ENCODE measurements at regions not wholly inside any gene's neighbourhood (a gene's known extent, or its start where the extent isn't known, plus 50 kb on each side); places are given as distances from the start of the nearest gene placed in this dataset.

DNA sequence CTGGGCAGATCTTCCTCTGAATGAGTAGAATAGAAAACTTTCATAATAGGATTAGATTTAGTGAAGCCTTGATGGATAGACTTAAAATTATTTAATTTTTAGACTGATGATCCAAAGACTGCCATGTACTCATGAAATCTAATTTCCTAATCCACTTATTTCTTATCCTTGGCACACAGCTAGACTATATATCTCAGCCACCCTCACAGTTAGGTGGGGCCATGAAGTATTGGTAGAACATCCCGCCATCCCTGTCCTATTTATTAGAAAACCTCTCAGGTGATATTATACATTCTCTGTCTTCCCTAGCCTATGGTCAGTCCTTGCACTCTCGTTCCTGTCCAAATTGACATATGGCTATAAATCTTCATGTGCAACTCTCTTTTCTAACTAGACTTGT lies 110.9 kb downstream of the FAM170A start:
- no peaks in the 10 kb centered on the region for H3K4me1 ChIP-seq
- DNase-seq, result no peak
- no peak for TF ChIP-seq POLR2AphosphoS5 (IDR thresholded peaks at IDR 0.05)
- TF ChIP-seq EP300 (IDR thresholded peaks at IDR 0.05), result no peak
- TF ChIP-seq, protein P1, sequence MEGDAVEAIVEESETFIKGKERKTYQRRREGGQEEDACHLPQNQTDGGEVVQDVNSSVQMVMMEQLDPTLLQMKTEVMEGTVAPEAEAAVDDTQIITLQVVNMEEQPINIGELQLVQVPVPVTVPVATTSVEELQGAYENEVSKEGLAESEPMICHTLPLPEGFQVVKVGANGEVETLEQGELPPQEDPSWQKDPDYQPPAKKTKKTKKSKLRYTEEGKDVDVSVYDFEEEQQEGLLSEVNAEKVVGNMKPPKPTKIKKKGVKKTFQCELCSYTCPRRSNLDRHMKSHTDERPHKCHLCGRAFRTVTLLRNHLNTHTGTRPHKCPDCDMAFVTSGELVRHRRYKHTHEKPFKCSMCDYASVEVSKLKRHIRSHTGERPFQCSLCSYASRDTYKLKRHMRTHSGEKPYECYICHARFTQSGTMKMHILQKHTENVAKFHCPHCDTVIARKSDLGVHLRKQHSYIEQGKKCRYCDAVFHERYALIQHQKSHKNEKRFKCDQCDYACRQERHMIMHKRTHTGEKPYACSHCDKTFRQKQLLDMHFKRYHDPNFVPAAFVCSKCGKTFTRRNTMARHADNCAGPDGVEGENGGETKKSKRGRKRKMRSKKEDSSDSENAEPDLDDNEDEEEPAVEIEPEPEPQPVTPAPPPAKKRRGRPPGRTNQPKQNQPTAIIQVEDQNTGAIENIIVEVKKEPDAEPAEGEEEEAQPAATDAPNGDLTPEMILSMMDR (IDR thresholded peaks at IDR 0.05), result no peak
- TF ChIP-seq POLR2A (IDR thresholded peaks at IDR 0.05), result no peak
- WGBS, 2 donors, result 77 to 84% methylated on average over 2 of the region's 2 CpGs
- H3K36me3 ChIP-seq, result no peaks in the 10 kb centered on the region
- H3K27ac ChIP-seq, result no peak overlapping the region
- intact Hi-C loops (cut with DNase I), result no loop called here
- H3K9me3 ChIP-seq, result no peaks in the 10 kb centered on the region
- no peak overlapping the region for H3K4me3 ChIP-seq
- no peaks in the 10 kb centered on the region for H3K27me3 ChIP-seq

DNA sequence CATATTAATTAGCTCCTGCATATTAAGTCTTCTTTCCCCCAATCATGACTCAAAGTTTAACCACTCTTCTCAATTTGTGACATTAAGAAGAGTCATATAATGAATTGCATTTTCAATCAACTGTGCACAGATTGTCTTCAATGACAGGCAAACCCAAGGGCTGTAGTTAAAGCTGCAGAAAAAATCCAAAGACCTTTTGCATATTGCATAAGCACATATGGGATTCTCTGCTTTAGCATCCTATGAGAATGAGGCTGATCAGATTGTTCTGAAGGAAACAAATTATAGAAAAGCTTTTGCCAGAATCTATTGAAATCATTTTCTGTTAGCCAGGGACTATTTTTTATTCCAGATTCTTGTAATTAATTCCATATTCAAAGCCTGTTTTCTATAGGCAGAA lies 112.3 kb downstream of the FAM170A start:
- TF ChIP-seq, protein P1 (IDR thresholded peaks at IDR 0.05), result no peak
- TF ChIP-seq POLR2AphosphoS5 (IDR thresholded peaks at IDR 0.05), result no peak
- TF ChIP-seq POLR2A (IDR thresholded peaks at IDR 0.05), result no peak
- no peak for TF ChIP-seq EP300 (IDR thresholded peaks at IDR 0.05)
- Histone ChIP-seq H3K9me3 (no peaks in the 10 kb centered on the region), H3K4me3 (no peak overlapping the region), H3K36me3 (no peaks in the 10 kb centered on the region), H3K27ac (no peak overlapping the region), H3K27me3 (no peaks in the 10 kb centered on the region), H3K4me1 (no peaks in the 10 kb centered on the region)
- DNase-seq, result no peak
- intact Hi-C loops (cut with DNase I), result no loop called here

DNA sequence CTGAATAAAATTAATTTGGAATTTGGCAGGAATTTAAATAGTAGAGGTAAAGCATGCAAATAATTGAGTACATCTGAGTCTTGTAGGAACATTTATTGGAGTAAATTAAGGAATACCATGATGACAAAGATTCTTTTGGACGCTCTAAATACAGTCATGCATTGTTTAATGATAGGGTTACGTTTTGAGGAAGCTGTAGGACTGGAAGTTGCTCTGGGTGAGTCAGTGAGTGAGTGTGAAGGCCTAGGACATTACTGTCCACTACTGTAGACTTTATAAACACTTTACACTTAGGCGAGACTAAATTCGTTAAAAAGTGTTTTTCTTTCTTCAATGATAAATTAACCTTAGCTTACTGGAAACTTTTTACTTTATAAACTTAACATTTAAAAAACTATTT lies 113.0 kb downstream of the FAM170A start:
- no peaks in the 10 kb centered on the region for H3K9me3 ChIP-seq
- no peaks in the 10 kb centered on the region for H3K27me3 ChIP-seq
- WGBS, 2 donors, result 75 to 76% methylated on average over 4 of the region's 4 CpGs
- no peak overlapping the region for H3K4me3 ChIP-seq
- H3K4me1 ChIP-seq, result no peaks in the 10 kb centered on the region
- DNase-seq, result no peak
- no peaks in the 10 kb centered on the region for H3K36me3 ChIP-seq
- no peak for TF ChIP-seq EP300 (IDR thresholded peaks at IDR 0.05)
- no peak for TF ChIP-seq POLR2A (IDR thresholded peaks at IDR 0.05)
- TF ChIP-seq, protein P1 (IDR thresholded peaks at IDR 0.05), result no peak
- TF ChIP-seq POLR2AphosphoS5 (IDR thresholded peaks at IDR 0.05), result no peak
- H3K27ac ChIP-seq, result no peak overlapping the region
- intact Hi-C loops (cut with DNase I), result no loop called here

DNA sequence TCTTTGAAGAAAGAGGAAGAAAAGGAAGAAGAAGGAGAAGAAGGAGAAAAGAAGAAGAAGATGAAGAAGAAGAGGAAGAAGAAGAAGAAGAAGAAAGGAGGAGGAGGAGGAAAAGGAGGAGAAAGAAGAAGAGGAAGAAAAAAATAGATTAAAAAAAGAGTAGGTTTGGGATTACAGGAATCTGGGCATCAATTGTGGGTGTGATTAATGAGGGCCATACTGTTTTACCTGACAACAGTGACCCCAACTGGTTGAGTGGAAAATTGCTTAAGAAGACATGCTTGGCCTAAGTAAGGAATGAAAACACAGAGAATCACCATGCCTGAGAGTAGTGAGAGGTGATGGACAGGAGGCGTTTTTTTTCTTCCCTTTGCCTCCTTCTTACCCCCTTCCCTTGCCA lies 114.6 kb downstream of the FAM170A start:
- no peaks in the 10 kb centered on the region for H3K4me1 ChIP-seq
- 22 to 29% methylated on average over 1 of the region's 1 CpG for WGBS, 2 donors
- TF ChIP-seq, protein P1 (IDR thresholded peaks at IDR 0.05), result no peak
- TF ChIP-seq EP300 (IDR thresholded peaks at IDR 0.05) (no peak), POLR2AphosphoS5 (IDR thresholded peaks at IDR 0.05) (no peak), POLR2A (IDR thresholded peaks at IDR 0.05) (no peak)
- intact Hi-C loops (cut with DNase I), result no loop called here
- no peaks in the 10 kb centered on the region for H3K27me3 ChIP-seq
- no peaks in the 10 kb centered on the region for H3K9me3 ChIP-seq
- no peak overlapping the region for H3K27ac ChIP-seq
- no peak overlapping the region for H3K4me3 ChIP-seq
- DNase-seq, result no peak
- no peaks in the 10 kb centered on the region for H3K36me3 ChIP-seq

DNA sequence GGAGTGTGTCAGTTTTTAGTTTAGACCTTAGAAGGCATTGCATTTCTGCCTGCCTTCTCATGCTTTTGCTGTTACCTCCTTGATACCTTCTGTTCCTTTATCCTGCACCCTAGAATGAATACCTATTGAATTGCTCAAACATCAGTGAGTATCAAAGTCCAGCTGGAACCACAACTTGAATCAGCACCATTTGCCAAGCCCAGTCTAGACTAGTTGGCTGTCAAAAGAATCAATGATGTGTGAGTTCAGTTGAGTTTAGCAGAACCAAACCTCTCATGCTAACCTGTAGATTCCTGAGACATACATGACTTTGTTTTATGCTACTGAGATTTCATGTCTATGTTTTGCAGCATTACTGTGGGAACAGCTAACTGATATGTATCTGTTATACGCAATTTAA lies 116.6 kb downstream of the FAM170A start:
- H3K4me3 ChIP-seq, result no peak overlapping the region
- H3K4me1 ChIP-seq, result no peaks in the 10 kb centered on the region
- intact Hi-C loops (cut with DNase I), result no loop called here
- no peaks in the 10 kb centered on the region for H3K27me3 ChIP-seq
- H3K36me3 ChIP-seq, result no peaks in the 10 kb centered on the region
- no peak for DNase-seq
- TF ChIP-seq POLR2A (IDR thresholded peaks at IDR 0.05) (no peak), EP300 (IDR thresholded peaks at IDR 0.05) (no peak), POLR2AphosphoS5 (IDR thresholded peaks at IDR 0.05) (no peak)
- TF ChIP-seq, protein P1 (IDR thresholded peaks at IDR 0.05), result no peak
- 92 to 94% methylated on average over 1 of the region's 1 CpG for WGBS, 2 donors
- no peak overlapping the region for H3K27ac ChIP-seq
- no peaks in the 10 kb centered on the region for H3K9me3 ChIP-seq

All from sigmoid colon (tissue), 6 donors.